ENCODE measurements at regions not wholly inside any gene's neighbourhood (a gene's known extent, or its start where the extent isn't known, plus 50 kb on each side); places are given as distances from the start of the nearest gene placed in this dataset.

DNA sequence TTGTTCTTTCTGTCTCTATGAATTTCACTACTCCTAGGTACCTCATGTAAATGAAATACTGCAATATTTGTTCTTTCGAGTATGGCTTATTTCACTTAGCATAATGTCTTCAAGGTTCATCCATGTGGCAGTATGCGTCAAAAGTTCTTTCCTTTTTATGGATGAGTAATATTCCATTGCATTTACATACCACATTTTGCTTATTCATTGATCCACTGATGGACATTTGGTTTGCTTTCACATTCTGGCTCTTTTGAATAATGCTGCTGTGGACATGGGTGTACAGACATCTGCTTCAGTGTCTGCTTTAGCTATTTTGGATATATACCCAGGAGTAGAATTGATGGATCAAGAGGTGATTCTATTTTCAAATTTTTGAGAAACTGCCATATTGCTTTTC is 144.2 kb upstream of the PAPPA start:
- no peak for FAIRE-seq

DNA sequence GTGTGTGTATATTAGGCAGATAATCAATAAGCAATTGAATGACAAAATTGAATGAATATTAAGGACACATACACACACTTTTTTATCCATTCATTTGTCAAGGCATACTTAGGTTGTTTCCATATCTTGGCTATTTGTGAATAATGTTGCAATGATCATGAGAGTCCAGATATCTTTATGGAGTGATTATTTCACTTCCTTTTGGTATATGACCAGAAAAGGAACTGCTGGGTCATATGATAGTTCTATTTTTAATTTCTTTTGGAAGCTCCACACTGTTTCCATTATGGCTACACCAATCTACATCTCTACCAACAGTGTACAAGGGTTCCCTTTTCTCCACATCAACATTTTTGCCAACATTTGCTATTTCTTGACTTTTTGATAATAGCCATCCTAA is 137.7 kb upstream of the PAPPA start:
- FAIRE-seq: no peak

DNA sequence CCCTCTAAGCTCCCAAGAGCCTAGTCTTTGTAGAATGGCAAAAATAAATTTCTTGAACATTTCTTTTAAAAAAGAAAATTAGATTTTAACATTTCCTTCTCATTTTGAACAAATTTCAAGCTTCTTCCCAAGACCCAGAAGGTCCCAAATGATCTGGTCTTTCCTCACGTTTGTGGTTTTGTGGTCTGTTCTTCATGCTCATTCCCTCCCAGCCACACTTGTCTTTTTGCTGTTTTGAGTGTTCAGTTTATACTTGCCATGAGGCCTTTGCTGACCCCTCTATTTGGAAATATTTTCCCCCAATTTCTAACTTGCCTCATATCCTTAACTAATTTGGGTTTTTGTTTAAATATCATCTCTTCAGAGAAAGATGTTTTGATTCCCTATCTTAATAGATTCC is 133.4 kb upstream of the PAPPA start:
- FAIRE-seq: no peak

DNA sequence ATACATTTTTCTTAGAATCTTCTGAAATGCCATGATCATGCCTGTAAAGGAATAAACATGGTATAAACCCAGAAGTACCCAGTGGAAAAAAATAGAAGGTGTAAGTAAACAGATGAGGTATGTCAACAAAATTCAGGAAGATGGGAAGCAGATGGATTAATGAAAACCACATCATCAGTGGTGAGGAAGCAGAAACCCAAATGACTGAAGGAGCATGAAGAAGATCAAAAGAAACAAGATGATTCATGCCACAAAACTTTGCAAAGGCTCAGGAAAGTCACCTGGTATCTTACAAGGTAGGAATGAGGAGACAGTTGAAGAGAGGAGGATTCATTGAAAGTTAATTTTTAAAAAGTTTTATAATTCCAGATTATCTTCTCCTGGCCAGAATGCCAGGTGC is 132.8 kb upstream of the PAPPA start:
- no peak for FAIRE-seq

DNA sequence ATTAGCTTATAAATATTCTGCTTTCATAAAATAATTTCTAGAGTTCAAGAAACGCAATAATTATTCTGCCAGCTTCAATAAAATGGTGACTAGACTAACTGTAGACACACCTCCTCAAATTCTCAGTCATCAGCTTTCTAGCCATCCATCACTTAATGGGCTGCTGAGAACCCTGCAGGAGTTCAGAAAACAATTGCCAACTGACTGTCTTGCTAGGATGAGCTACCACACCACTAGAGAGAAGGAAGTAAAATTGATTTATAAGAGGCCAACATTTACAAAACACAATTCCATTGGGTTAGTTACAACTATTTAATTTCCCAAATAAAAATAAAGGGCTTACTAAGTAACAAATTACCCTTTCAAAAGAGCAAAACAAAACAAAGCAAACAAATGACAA is 126.5 kb upstream of the PAPPA start:
- FAIRE-seq: no peak

DNA sequence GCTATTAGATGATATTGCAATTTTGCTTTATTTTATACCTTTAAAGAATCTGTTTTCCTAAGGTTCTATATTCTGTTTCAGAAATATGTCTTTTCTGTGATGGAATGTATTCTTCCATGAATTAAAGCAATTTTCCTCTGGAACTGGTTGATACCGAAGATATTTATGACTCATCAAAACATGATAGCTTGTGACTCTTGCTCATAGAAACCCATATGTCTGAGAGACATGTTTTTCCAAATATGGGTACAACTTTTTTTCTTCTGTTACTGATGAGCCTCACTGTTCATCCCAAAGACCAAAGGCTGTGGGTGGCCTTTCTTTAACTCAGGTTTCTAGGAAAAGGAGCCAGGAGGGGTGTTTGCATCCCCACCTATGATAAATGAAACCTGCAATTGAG is 126.1 kb upstream of the PAPPA start:
- no peak for FAIRE-seq

DNA sequence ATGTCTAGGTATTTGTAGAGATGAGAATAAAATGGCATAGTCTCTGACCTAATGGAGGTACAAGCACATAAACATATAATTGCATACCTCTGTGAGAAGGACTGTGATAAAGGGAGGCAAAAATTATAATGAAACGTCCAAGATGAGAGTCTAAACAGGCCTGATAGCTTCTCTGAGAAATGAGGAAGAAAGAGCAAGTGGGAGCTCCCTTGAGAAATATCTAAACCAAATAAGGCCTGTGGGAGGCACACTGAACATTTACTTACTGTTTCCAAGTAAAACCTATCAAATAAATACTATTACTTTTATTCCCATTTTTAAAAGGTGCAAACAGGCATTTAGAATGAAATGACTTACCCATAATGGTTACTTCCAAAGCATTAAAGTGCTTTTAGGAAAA is 125.6 kb upstream of the PAPPA start:
- no peak for FAIRE-seq

DNA sequence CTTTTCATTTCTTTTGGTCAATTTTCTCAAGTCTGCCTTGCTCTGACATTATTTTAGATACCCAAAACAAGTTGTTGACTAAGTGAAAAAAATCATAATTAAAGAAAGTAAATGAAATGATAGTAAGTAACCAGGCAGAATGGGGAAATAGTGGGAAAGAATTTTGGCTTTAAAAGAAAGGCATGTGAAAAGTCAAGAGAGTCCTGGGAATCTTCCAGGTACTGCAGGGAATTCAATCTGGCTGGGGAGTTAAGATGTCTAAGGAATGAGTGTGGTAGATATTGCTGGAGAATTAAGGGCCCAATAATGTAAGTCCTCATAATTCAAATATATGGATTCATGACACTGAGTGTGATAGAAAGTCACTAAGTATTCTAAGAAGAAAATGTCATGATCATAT is 123.1 kb upstream of the PAPPA start:
- no peak for FAIRE-seq

DNA sequence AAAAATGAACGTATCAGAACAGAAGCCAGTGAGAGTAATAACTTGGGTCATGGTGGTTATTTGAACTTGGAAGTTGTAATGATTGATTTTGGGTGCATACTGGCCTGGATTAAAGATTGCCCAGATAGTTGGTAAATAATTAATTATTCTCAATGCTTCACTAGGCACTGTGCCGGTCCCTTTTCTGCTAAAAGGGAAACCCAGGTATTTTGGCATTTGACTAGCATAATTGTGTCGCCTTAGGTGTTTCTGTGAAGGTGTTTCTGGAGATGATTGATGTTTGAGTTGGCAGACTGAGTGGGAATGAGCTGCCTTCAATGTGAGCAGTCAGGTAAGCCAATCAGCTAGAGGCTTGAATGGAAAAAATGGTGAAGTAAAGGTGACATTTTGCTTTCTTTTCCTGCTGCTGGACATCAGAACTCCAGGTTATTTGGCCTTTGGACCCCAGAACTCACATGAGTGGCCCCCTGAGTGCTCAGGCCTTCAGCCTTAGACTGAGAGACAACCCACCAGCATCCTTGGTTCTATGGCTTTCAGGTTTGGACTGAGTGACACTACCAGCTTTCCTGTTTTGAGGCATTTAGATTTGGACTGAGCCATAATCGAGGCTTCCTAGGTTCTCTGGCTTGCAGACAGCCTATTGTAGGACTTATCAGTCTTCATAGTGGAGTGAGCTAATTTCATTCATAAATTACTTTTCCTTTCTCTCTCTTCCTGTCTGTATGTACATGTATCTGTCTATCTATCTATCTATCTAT is 120.7 kb upstream of the PAPPA start:
- no peak for FAIRE-seq

DNA sequence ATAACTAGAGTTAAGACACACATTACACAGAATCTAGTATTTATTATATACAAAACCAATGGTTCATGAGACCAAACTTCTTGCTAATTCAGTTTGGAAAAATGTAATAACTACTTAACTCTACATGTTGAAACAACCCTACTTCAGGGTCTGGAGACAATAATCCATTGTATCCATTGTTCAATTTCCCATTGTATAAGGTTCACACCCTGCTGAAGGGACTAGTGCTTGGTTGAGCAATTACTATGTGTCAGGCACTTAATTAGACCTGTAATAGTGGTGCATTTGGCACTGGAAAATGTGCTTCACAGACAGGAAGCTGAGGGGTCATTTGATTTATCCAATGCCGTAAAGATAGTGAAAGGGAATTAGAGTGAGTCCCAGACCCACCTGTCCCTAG is 114.3 kb upstream of the PAPPA start:
- FAIRE-seq: no peak

DNA sequence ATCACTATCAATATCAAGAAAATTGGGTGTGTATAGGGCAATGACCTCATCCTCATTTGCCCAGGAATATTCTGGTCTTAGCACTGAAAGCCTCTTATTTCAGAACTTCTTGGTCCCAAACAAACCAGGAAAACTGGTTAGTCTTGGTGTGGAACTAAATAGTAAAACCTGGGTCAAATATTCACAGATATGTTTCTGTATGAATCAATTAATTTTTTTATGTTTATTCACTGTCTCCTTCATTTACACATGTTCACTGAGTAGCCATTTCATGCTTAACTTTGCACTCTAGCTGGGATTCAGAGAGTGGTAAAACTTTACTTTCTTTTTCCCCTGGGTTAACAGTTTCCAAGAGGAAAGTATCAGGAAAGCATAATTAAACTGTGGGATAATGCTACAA is 113.7 kb upstream of the PAPPA start:
- no peak for FAIRE-seq

DNA sequence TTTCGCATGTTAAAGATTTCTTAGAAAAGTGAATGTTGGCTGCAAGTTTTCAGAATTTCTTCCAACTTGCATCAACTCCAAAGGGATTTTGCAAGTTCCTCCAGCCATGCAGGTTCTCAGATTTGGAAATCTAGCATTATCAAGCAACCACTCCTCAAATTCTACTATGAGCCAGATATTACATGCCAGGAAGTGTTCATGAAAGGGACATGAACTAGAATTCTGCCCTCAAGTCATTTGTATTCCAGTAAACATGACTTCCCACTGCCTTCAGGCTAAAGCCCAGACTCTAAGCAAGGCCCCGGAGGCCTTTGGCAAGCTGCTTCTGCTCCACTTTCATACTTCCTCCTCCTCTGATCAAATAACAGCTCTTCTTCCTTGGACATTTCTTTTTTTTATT is 111.3 kb upstream of the PAPPA start:
- FAIRE-seq: no peak

DNA sequence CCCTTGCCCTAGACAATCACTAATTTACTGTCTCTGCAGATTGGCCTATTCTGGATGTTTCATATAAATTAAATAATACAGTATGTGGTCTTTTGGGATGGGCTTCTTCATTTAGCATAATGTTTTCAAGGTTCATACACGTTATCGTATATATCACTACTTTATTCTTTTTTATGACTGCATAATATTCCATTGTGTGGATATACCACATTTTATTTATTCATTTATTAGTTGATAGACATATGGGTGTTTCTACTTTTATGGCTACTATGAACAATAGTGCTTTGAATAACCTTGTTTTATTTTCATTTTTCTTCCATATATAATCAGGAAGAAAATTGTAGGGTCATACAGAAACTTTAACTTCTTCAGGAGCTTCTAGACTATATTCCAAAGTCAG is 108.5 kb upstream of the PAPPA start:
- FAIRE-seq: no peak

DNA sequence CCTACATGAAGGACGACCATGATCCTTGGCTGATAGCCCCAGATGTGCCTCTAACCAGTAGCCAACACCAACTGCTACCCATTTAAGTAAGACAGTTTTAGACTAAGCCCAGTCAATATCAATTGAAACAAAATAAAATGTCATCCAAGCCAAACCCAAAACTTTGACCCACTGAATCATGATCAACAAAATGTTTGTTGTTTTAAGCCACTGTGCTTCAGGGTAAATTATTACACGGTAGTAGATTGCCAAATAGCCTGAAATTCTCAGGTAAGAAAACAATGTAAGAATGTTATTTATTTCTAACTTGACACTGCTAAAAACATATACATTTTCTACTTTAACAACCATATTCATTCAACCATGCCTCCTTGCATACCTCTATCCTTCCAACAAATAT is 105.5 kb upstream of the PAPPA start:
- FAIRE-seq: no peak

DNA sequence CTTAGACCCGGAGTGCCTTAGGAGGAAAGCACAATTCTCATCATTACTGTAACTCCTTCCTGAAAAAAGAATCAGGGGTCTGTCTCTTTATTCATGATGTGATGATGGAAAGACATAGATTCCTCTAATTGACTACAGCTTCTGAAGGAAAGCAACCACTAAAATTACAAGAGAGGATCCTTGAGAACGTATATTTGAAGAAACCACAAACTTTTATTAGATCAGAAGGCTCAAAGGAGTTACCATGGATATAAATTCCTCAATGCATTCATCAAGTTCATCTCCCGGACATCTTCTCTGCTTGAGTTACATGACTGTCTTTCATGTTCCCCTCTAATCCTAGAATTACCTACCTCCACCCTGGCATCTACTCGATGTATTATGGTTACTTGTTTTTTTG is 104.1 kb upstream of the PAPPA start:
- no peak for FAIRE-seq

DNA sequence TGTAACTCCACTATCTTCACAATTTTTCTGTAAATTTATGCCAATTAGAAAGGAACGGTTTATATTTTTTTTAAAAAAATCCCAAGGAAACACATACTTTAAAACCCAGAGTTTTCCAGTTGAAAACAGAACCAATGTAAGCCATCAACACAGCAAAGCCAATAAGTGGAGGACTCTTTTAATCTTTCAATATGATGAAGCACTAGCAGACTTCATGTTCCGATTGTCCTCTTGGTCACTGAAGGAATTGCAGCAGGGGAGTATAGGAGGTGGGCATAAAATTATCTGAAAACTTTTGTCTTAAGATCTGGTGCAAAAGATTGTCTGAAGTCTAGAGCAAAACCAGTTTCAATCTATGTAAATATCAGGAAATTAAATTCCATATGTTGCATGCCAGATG is 102.1 kb upstream of the PAPPA start:
- no peak for FAIRE-seq

DNA sequence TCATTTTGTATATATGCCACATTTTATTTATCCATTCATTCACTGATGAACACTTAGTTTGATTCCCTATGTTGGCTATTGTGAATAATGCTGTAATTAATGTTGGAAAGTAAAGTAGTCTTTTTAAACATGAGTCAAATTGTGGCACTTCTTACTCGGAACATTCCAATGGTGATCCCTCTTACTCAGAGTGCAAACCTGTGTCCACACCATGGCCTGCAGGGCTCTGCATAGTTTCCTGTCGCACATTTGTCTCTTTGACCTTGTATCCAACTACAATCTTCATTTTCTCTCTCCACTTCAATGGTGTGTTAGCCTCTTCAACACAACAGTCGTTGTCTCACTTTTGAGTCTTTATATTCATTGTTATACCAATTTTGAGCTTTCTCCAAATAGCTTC is 98.1 kb upstream of the PAPPA start:
- FAIRE-seq: no peak

DNA sequence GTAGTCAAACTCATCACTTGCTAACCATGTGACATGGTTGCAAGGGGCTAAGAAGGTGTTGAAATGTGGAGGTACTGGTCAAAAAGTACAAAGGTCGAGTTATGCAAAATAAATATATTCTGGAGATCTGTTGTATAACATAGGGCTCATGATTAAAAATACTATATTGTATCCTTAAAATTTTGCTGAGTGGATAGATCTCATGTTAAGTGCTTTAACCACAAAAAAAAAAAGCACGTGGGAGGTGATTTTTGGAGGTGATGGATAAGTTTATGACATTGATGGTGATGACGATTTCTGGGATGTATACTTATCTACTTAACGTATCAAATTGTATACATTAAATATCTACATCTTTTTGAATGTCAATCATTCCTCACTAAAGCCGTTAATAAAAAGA is 96.2 kb upstream of the PAPPA start:
- no peak for FAIRE-seq

DNA sequence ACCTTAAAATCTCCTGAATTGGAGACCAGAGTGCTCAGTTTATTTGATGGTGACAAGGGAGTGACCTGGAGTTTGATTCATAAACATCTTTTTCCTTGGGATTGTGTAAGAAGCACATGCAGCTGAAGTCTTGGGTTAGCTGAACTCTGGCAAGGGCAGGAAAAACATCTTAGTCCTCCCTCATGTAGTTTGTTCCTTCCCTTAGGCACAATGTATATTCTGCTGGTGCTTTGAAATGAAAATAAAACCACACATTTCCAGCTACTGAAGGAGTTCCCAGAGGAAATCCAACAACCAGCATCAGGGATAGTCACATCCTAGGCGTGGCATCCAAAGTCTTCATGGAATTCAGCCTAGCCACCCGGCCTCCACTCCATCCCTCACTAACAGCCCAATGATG is 95.2 kb upstream of the PAPPA start:
- no peak for FAIRE-seq

DNA sequence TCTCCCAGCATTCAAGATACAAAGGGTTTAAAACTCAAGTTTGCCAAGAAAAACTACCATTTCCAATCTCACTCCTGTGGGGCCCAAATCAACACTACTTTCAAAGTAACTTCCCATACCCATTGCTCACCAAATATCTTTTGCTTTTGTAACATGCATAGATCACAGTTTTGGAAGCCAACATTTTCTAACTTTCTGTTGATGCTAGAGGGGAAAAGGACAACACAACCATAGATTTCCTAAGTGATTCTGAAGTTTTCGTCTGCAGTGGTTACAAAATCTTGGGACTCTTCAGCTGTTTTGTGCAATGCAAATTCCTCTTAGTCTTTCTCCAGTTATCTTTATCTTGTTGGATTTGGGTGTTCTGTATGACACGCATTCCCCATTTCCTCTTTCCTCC is 94.1 kb upstream of the PAPPA start:
- FAIRE-seq: no peak

DNA sequence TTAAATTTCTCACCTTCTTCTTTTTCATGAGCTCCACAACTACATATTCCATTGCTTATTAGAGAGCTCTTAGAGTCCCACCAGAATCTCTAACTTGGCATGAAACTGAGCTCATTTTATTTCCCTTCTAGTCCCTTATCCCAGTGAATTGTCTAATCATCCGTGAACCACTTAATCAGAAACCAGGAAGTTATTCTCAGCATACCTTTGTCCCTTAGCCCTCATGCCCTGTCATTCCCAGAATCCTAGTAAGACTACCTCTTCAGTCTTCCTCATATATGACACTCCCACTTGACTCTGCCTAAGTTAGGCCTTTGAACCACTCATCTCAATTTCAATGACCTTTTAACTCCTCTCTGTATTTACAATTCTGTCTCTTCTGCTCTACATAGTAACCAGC is 93.0 kb upstream of the PAPPA start:
- no peak for FAIRE-seq

DNA sequence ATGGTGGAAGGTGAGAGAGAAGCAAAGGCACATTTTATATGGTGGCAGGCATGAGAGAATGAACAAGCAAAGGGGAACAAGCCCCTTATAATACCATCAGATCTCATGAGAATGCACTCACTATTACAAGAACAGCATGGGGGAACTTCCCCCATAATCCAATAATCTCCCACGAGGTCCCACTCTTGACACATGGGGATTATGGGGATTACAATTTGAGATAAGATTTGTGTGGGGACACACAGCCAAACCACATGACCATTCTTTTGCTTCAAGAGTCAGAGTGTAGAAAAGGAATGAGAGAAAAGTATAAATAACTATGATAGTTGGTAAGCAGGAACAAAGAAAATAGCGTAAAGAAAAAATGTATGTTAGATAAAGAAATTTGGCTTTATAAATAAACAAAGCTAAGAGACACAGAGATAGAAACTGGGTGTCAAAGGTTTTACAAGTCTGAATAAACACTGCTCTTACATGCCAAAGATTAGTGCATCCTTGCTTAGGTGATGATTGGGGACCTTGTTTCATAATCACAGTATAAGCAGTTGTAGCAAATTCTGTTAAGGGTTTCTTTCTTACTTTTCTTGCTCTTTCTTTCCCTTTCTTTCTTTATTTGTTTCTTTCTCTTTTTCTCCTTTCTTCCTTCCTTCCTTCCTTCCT is 91.9 kb upstream of the PAPPA start:
- no peak for FAIRE-seq

DNA sequence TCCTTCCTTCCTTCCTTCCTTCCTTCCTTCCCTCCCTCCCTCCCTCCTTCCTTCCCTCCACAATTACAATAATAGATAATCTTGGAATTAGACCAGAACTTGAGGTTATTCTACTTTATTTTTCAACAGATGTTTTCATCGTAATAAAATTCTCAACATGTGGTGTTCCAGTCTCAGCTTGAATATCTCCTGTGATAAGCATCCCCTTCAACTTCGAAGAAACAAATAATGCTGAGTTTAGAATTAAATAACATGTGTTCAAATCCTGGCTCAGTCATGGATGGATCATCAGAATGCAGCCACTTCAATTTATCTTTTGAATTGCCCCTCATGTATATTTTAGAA is 91.4 kb upstream of the PAPPA start:
- no peak for FAIRE-seq

DNA sequence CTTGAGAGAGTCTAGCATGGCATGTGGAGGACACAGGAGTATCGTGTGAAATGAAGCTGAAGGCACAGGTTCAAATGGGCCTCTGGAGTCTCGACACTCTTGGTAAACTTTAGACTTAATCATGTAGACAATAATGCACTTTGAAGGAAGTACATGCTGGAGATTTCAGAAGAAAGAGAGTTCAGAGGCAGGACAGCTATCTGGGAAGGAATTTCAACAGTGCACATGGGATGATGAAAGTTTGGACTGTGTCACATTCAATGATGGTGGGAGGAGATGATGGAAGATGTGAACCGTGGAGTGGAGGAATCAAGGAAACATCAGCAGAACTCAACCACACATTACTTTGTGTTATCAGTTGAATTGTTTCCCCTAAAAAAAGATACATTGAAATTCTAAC is 88.6 kb upstream of the PAPPA start:
- no peak for FAIRE-seq

DNA sequence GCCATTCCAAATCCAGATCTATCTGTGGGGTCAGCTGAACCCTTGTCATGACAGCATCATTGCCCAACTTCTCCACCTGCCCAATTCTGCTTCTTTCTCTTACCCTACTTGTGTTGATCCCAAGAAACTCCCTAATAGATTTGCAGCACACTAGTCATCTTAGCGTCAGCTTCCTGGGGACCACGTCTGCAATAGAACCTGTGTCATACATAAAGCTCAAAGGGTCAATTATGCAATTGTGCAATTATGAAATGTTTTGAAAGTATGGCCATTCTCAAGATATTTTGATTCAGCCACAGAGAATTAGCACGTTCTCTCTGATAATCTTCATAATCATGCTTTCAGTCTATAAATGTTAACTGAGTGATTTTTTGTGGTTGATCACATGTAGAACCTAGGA is 87.4 kb upstream of the PAPPA start:
- FAIRE-seq: no peak

Measured in islet of Langerhans (tissue), 1 donor.